GM06990 (cell line): ENCODE measurements at regions not wholly inside any gene's neighbourhood (a gene's known extent, or its start where the extent isn't known, plus 50 kb on each side); places are given as distances from the start of the nearest gene placed in this dataset.

Experiments used
- DNase-seq: peaks from one replicate; pipeline ENCODE4 v3.0.0-alpha.2; 2011; ENCODE audit not compliant: insufficient read length; ENCODE audit errors: extremely low read depth
- H3K27me3 ChIP-seq: replicated peaks from 2 replicates; pipeline ENCODE4 v1.6.0; 2011; ENCODE audit warnings: low read length; ENCODE audit not compliant: control insufficient read depth, insufficient read depth
- H3K36me3 ChIP-seq: 2 replicates; pipeline ENCODE4 v1.5.1; 2011; ENCODE audit warnings: low read length; ENCODE audit not compliant: control insufficient read depth, insufficient read depth
- H3K4me3 ChIP-seq: replicated peaks from 2 replicates; pipeline ENCODE4 v1.5.1; 2011; ENCODE audit warnings: low read depth, mild to moderate bottlenecking, control low read depth, low read length
- TF ChIP-seq, protein P1 (sequence below): IDR thresholded peaks from 2 replicates; pipeline ENCODE4 v1.5.1; 2011; ENCODE audit warnings: low read length, control low read depth, mild to moderate bottlenecking, inconsistent platforms; ENCODE audit not compliant: insufficient read depth, poor library complexity, severe bottlenecking

GRCh38 chr17:62186841-62187240, 121.8 kb upstream of the MED13 start:
- no peaks in the 10 kb centered on the region for H3K27me3 ChIP-seq
- DNase-seq = no peak
- no peaks in the 10 kb centered on the region for H3K36me3 ChIP-seq

DNA sequence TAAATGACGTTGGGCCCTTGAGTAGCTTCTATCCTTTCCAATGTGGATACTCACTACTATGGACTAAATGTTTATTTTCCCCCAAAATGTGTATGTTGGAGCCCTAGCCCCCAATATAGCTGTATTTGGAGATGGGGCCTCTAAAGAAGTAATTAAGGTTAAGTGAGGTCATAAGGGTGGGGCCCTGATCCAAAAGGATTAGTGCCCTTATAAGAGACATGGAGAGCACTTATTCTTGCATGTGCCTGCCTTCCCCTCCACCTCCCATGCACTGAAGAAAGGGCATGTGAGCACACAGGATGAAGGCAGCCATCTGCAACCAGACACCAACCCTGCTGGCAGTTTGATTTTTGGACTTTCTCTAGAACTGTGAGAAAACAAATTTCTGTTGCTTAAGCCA, 115.7 kb upstream of the MED13 start:
- Histone ChIP-seq H3K36me3 (no peaks in the 10 kb centered on the region), H3K27me3 (no peaks in the 10 kb centered on the region), H3K4me3 (no peak overlapping the region)
- TF ChIP-seq, protein P1, sequence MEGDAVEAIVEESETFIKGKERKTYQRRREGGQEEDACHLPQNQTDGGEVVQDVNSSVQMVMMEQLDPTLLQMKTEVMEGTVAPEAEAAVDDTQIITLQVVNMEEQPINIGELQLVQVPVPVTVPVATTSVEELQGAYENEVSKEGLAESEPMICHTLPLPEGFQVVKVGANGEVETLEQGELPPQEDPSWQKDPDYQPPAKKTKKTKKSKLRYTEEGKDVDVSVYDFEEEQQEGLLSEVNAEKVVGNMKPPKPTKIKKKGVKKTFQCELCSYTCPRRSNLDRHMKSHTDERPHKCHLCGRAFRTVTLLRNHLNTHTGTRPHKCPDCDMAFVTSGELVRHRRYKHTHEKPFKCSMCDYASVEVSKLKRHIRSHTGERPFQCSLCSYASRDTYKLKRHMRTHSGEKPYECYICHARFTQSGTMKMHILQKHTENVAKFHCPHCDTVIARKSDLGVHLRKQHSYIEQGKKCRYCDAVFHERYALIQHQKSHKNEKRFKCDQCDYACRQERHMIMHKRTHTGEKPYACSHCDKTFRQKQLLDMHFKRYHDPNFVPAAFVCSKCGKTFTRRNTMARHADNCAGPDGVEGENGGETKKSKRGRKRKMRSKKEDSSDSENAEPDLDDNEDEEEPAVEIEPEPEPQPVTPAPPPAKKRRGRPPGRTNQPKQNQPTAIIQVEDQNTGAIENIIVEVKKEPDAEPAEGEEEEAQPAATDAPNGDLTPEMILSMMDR = no peak
- DNase-seq = no peak

More at GRCh38 chr17:62186841-62187240, 121.8 kb upstream of the MED13 start:
- no peak overlapping the region for H3K4me3 ChIP-seq
- TF ChIP-seq, protein P1 = no peak

GRCh38 chr17:62179525-62180161, 114.6 kb upstream of the MED13 start:
- DNase-seq = no peak
- no peaks in the 10 kb centered on the region for H3K27me3 ChIP-seq
- H3K4me3 ChIP-seq = no peak overlapping the region
- TF ChIP-seq, protein P1 = no peak
- H3K36me3 ChIP-seq = no peaks in the 10 kb centered on the region

GRCh38 chr17:62178579-62178978, 113.5 kb upstream of the MED13 start:
- Histone ChIP-seq H3K27me3 (no peaks in the 10 kb centered on the region), H3K4me3 (no peak overlapping the region), H3K36me3 (no peaks in the 10 kb centered on the region)
- DNase-seq = no peak
- TF ChIP-seq, protein P1 = no peak

GRCh38 chr17:62172492-62173291, 107.6 kb upstream of the MED13 start:
- no peak for DNase-seq
- TF ChIP-seq, protein P1 = no peak
- no peaks in the 10 kb centered on the region for H3K27me3 ChIP-seq
- H3K4me3 ChIP-seq = no peak overlapping the region
- H3K36me3 ChIP-seq = no peaks in the 10 kb centered on the region
